ENCODE measurements at regions not wholly inside any gene's neighbourhood (a gene's known extent, or its start where the extent isn't known, plus 50 kb on each side); places are given as distances from the start of the nearest gene placed in this dataset.

DNA sequence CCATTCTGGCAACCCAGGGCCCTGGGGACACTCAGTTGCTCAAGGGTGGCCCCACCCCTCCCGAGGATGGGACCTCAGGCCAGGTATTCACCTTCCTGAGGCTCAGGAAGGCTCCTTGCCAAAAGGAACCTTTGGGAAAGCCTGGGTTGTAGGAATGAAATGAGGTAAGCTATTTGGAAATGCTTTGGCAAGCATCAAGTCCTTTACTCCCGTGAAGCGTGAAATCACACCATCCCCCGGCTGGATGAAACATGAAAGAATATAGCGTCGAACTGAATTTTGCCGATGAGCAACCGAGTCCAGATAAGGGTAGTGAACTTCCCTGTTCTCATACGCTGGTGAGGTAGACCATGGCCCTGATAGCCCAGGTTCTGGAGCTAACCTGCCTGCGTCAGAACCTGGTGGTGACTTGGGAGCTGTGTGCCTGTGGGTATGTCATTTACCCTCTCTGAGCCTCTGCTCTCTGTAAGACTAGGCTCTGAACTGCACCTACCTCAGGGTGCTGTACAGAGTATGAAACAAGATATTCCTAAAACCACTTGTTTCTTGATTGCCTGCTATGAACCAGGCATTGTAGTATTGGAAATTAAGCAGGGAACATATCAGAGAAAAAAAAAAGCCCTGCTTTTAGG lies 105.3 kb upstream of the BOD1 start (continued):
- TF ChIP-seq ZNF274 (IDR thresholded peaks at IDR 0.05; ENCODE audit: borderline replicate concordance, extremely low read depth, low read length) (no peak), NRF1 (IDR thresholded peaks at IDR 0.05; ENCODE audit: low read depth, low read length) (no peak), YY1 (IDR thresholded peaks at IDR 0.05; ENCODE audit: low read depth, low read length) (no peak), TAF7 (optimal IDR thresholded peaks at IDR 0.05; ENCODE audit: borderline replicate concordance, low read depth, low read length) (no peak), SRF (IDR thresholded peaks at IDR 0.05; ENCODE audit: low read depth, low read length) (no peak), SP2 (IDR thresholded peaks at IDR 0.05; ENCODE audit: low read length) (no peak)
- TF ChIP-seq, protein P1, sequence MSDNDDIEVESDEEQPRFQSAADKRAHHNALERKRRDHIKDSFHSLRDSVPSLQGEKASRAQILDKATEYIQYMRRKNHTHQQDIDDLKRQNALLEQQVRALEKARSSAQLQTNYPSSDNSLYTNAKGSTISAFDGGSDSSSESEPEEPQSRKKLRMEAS (IDR thresholded peaks at IDR 0.05) = no peak
